Uterus (tissue), 2 donors: ENCODE measurements at regions not wholly inside any gene's neighbourhood (a gene's known extent, or its start where the extent isn't known, plus 50 kb on each side); places are given as distances from the start of the nearest gene placed in this dataset.

Source experiments
- POLR2A ChIP-seq, 2 donors: fragments of 450-650 bp; IDR thresholded peaks; one replicate each; pipeline ENCODE4 v1.6.1; 2016; ENCODE audit warnings: antibody characterized with exemption in 2 of 2, mild to moderate bottlenecking in 1 of 2, moderate library complexity in 1 of 2
- TF ChIP-seq, protein P1 (sequence below), 4 experiments: fragments of 200-600 bp in 2 of 4; fragments of 450-650 bp in 2 of 4; sonication (generic) in 2 of 4; IDR thresholded peaks; one replicate each; pipeline ENCODE4 v1.5.1; 2016 to 2019; ENCODE audit warnings: antibody characterized with exemption in 4 of 4, mild to moderate bottlenecking in 2 of 4, moderate library complexity in 1 of 4

DNA sequence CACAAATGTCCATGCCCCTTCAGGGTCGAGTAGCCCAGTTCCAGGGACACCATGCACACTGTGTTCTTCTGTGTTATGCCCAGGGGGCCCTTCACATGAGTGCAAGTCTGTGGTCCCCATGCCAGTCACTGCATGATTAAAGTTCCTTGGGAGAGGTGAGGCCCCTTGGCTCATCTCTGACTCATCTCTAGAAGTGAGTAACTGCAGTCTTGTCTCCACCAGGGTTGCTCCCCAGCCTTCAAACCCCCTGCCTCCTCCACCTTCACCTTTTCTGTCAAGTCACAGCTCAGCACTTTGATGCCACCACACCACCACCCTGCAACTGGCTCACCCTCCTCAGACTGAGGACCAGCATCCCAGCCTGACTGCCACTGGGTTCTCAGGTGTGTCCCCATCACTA lies 161.7 kb downstream of the UNC5CL start:
- TF ChIP-seq, protein P1, sequence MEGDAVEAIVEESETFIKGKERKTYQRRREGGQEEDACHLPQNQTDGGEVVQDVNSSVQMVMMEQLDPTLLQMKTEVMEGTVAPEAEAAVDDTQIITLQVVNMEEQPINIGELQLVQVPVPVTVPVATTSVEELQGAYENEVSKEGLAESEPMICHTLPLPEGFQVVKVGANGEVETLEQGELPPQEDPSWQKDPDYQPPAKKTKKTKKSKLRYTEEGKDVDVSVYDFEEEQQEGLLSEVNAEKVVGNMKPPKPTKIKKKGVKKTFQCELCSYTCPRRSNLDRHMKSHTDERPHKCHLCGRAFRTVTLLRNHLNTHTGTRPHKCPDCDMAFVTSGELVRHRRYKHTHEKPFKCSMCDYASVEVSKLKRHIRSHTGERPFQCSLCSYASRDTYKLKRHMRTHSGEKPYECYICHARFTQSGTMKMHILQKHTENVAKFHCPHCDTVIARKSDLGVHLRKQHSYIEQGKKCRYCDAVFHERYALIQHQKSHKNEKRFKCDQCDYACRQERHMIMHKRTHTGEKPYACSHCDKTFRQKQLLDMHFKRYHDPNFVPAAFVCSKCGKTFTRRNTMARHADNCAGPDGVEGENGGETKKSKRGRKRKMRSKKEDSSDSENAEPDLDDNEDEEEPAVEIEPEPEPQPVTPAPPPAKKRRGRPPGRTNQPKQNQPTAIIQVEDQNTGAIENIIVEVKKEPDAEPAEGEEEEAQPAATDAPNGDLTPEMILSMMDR (IDR thresholded peaks at IDR 0.05): no peak
- no peak for TF ChIP-seq POLR2A (IDR thresholded peaks at IDR 0.05)
